WERI-Rb-1 (cell line): ENCODE measurements at regions not wholly inside any gene's neighbourhood (a gene's known extent, or its start where the extent isn't known, plus 50 kb on each side); places are given as distances from the start of the nearest gene placed in this dataset.

ENCODE experiments used
- DNase-seq: peaks from one replicate; pipeline ENCODE4 v3.0.0-alpha.2; 2020
- H3K27ac ChIP-seq: fragments of 250-450 bp; sonication (Bioruptor Pico); 2 replicates; pipeline ENCODE4 v1.5.1; 2020; ENCODE audit warnings: mild to moderate bottlenecking, moderate library complexity
- H3K27me3 ChIP-seq: fragments of 250-450 bp; sonication (Bioruptor Pico); 2 replicates; pipeline ENCODE4 v1.5.1; 2021; ENCODE audit warnings: mild to moderate bottlenecking, low read depth, moderate library complexity; ENCODE audit not compliant: insufficient read depth, severe bottlenecking
- H3K36me3 ChIP-seq: fragments of 250-450 bp; sonication (Bioruptor Pico); 2 replicates; pipeline ENCODE4 v1.5.1; 2020; ENCODE audit warnings: mild to moderate bottlenecking, moderate library complexity
- H3K4me3 ChIP-seq: 2 replicates; pipeline ENCODE4 v1.5.1; 2011; ENCODE audit warnings: low read depth, mild to moderate bottlenecking, control low read depth, low read length
- H3K9me3 ChIP-seq: fragments of 250-450 bp; sonication (Bioruptor Pico); 2 replicates; pipeline ENCODE4 v1.5.1; 2021; ENCODE audit warnings: mild to moderate bottlenecking, moderate library complexity; ENCODE audit not compliant: severe bottlenecking
- TF ChIP-seq, protein P1 (sequence below): IDR thresholded peaks from 2 replicates; pipeline ENCODE4 v1.5.1; 2011; ENCODE audit warnings: low read depth, mild to moderate bottlenecking, control low read depth, inconsistent platforms, low read length

DNA sequence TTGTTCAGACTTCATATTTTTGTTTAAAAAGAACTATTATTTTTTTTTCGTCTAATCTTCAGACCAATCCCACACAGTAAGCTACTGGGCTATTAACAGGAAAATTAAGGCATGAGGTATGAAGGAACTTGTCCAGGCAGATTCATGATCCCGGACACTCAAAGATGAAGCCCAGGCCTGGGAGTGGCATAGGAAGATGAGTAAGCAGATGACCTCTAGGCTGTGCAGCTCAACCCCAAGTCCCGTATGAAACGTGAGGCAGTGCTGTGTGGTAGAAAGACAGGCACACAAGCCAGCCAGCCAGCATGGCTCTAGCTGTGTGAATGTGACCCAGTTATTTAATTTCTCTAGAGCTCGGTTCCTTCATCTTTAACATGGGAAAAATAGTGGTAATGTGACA lies 231.9 kb downstream of the CLIC5 start:
- no peak for DNase-seq
- Histone ChIP-seq H3K9me3 (no peaks in the 10 kb centered on the region), H3K4me3 (no peak overlapping the region), H3K27me3 (no peaks in the 10 kb centered on the region), H3K36me3 (no peaks in the 10 kb centered on the region), H3K27ac (no peak overlapping the region)
- TF ChIP-seq, protein P1, sequence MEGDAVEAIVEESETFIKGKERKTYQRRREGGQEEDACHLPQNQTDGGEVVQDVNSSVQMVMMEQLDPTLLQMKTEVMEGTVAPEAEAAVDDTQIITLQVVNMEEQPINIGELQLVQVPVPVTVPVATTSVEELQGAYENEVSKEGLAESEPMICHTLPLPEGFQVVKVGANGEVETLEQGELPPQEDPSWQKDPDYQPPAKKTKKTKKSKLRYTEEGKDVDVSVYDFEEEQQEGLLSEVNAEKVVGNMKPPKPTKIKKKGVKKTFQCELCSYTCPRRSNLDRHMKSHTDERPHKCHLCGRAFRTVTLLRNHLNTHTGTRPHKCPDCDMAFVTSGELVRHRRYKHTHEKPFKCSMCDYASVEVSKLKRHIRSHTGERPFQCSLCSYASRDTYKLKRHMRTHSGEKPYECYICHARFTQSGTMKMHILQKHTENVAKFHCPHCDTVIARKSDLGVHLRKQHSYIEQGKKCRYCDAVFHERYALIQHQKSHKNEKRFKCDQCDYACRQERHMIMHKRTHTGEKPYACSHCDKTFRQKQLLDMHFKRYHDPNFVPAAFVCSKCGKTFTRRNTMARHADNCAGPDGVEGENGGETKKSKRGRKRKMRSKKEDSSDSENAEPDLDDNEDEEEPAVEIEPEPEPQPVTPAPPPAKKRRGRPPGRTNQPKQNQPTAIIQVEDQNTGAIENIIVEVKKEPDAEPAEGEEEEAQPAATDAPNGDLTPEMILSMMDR = no peak

DNA sequence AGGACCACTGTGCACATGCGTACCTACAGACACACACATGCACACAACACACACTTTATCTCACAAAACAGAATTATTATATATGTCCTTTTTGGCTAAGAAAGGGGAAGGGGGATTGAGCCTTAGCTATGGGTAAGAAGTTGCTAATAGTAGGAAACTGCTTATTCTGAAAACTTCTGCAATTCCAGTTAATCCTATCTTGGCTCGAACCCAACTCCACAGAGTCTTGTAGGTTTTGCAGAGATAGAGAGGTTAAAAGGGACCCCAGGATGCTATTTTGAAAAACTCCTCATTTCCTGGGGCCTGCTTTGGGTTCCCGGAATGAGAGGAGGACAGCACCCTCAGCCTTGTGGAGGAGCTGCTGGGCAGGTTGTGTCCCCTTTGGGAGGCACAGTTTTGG lies 233.8 kb downstream of the CLIC5 start:
- H3K36me3 ChIP-seq = no peaks in the 10 kb centered on the region

DNA sequence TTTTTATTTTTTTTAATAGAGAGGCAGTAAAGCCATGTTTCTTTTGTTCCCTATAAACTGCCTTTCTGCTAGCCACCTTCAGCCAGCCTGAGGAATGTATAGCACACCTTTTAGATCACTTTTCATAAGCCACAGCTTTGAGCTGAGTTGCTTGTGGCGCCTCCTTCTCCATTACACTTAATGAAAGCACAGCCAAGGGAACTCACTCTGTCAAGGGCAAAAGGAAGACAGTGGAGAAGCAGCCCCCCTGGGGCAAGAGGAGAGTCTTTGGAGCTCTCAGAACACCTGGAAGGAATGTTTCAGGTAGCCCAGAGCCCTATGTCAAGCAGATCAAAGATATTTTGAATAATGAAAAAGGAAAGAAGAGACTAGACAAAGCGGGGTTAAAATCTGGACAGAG lies 235.1 kb downstream of the CLIC5 start:
- H3K36me3 ChIP-seq = no peaks in the 10 kb centered on the region
- no peak overlapping the region for H3K4me3 ChIP-seq
- H3K27me3 ChIP-seq = no peaks in the 10 kb centered on the region
- TF ChIP-seq, protein P1 = no peak
- no peaks in the 10 kb centered on the region for H3K9me3 ChIP-seq
- no peak overlapping the region for H3K27ac ChIP-seq
- peak; percentile 54 for DNase-seq

More for the DNA sequence above, 233.8 kb downstream of the CLIC5 start:
- Histone ChIP-seq H3K4me3 (no peak overlapping the region), H3K27me3 (no peaks in the 10 kb centered on the region), H3K9me3 (no peaks in the 10 kb centered on the region), H3K27ac (no peak overlapping the region)
- DNase-seq = no peak
- TF ChIP-seq, protein P1 = no peak

DNA sequence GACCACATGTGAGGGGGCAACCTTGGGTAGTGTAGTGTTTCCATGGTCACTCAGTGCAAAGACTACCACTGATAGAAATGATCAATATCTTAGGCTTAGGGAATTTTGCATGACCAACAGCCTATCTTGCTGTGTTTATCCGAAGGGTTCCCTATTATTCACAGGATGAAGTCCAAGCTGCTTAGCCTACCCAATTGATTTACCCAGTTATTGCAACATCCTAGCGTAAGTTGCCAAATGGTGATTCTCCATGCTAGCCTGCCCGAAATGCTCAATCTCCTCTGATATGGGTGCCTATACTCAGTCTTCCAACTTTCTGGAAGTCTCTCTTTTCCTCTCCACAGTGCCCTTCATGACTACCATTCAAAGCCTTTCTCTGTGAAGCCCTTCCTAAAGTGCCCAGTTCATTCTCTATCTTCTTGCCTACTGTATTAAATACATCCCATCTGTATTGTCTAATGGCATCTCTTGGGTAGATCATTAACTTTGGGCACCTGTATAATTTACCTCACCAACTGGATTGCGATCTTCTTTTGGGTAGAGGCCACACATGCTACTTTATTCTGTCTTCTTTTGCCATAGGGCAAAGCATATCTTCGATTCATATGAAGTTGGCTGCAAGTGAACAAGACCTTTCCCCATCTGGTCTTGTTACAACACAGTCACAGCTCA lies 240.5 kb downstream of the CLIC5 start:
- Histone ChIP-seq H3K9me3 (no peaks in the 10 kb centered on the region), H3K27me3 (no peaks in the 10 kb centered on the region), H3K36me3 (no peaks in the 10 kb centered on the region), H3K4me3 (no peak overlapping the region), H3K27ac (no peak overlapping the region)
- DNase-seq = no peak
- TF ChIP-seq, protein P1 = no peak

DNA sequence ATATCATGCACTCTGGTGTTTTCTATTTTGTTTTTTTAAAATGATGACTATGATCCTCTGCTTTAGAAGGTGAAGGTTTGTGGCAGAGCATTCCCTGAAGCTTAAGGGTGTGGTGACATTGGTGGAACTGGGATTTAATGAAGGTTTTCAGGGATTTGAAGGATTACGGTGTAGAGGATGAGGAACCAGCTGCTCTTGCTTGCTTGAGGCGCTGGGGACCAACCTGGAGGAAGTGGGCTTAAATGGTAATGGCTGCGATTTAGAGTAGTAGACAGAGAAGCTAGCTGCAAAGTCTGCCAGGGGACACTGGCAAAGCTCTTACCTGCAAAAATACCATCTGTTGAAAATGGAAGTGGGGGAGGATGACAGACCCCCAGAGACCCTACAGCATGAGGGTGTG lies 241.8 kb downstream of the CLIC5 start:
- Histone ChIP-seq H3K9me3 (no peaks in the 10 kb centered on the region), H3K27me3 (no peaks in the 10 kb centered on the region)

More for the DNA sequence above, 241.8 kb downstream of the CLIC5 start:
- Histone ChIP-seq H3K4me3 (no peak overlapping the region), H3K36me3 (no peaks in the 10 kb centered on the region), H3K27ac (no peak overlapping the region)
- peak; percentile 84 for DNase-seq
- TF ChIP-seq, protein P1 = no peak
